ENCODE measurements at regions not wholly inside any gene's neighbourhood (a gene's known extent, or its start where the extent isn't known, plus 50 kb on each side); places are given as distances from the start of the nearest gene placed in this dataset.

GRCh38 chr6:147033267-147033666 is 170.9 kb upstream of the STXBP5 start:
- WGBS (ENCODE audit: low lambda C conversion rate, missing lambda C conversion rate), result 53% methylated on average over 2 of the region's 2 CpGs
- DNase-seq (ENCODE audit: low spot score), result no peak
- H3K9me3 ChIP-seq (ENCODE audit: low read depth), result no peaks in the 10 kb centered on the region
- H3K4me2 ChIP-seq, result no peak overlapping the region
- H4K20me1 ChIP-seq (ENCODE audit: insufficient read depth, poor library complexity, severe bottlenecking), result no peaks in the 10 kb centered on the region
- H3K27ac ChIP-seq, result no peak overlapping the region
- no peaks in the 10 kb centered on the region for H3K36me3 ChIP-seq (replicated peaks; ENCODE audit: insufficient read depth, low read depth)
- H3K4me1 ChIP-seq (ENCODE audit: insufficient read depth), result no peaks in the 10 kb centered on the region
- H3K9me2 ChIP-seq (replicated peaks; ENCODE audit: insufficient read depth), result no peaks in the 10 kb centered on the region
- no peak overlapping the region for H3K4me3 ChIP-seq
- no peaks in the 10 kb centered on the region for H3K27me3 ChIP-seq
- no peaks in the 10 kb centered on the region for H3K79me2 ChIP-seq
- no peak overlapping the region for H2AFZ ChIP-seq
- TF ChIP-seq CTCF (IDR thresholded peaks at IDR 0.05; ENCODE audit: poor library complexity), result no peak
- TF ChIP-seq EZH2 (IDR thresholded peaks at IDR 0.05; ENCODE audit: borderline replicate concordance), result no peak
- TF ChIP-seq EZH2phosphoT487 (IDR thresholded peaks at IDR 0.05; ENCODE audit: low read depth, severe bottlenecking, unreplicated experiment), result no peak

- TF ChIP-seq EZH2 (IDR thresholded peaks at IDR 0.05; ENCODE audit: borderline replicate concordance) (no peak), EZH2phosphoT487 (IDR thresholded peaks at IDR 0.05; ENCODE audit: low read depth, severe bottlenecking, unreplicated experiment) (no peak), CTCF (IDR thresholded peaks at IDR 0.05; ENCODE audit: poor library complexity) (no peak)
- H3K4me1 ChIP-seq (ENCODE audit: insufficient read depth), result no peaks in the 10 kb centered on the region
- DNase-seq (ENCODE audit: low spot score), result no peak
- H3K4me2 ChIP-seq, result no peak overlapping the region
- no peak overlapping the region for H2AFZ ChIP-seq
- no peak overlapping the region for H3K27ac ChIP-seq
- H3K27me3 ChIP-seq, result no peaks in the 10 kb centered on the region
- no peak overlapping the region for H3K4me3 ChIP-seq
- H3K79me2 ChIP-seq, result no peaks in the 10 kb centered on the region
- H3K9me2 ChIP-seq (replicated peaks; ENCODE audit: insufficient read depth), result no peaks in the 10 kb centered on the region
- WGBS (ENCODE audit: low lambda C conversion rate, missing lambda C conversion rate), result 76% methylated on average over 2 of the region's 2 CpGs
- no peaks in the 10 kb centered on the region for H3K36me3 ChIP-seq (replicated peaks; ENCODE audit: insufficient read depth, low read depth)
- no peaks in the 10 kb centered on the region for H4K20me1 ChIP-seq (ENCODE audit: insufficient read depth, poor library complexity, severe bottlenecking)
- H3K9me3 ChIP-seq (ENCODE audit: low read depth), result no peaks in the 10 kb centered on the region
Observed at GRCh38 chr6:147035886-147036285, 168.3 kb upstream of the STXBP5 start.

- Histone ChIP-seq H3K4me2 (no peak overlapping the region), H3K4me3 (no peak overlapping the region), H4K20me1 (ENCODE audit: insufficient read depth, poor library complexity, severe bottlenecking) (no peaks in the 10 kb centered on the region), H3K27ac (no peak overlapping the region), H3K9me2 (replicated peaks; ENCODE audit: insufficient read depth) (no peaks in the 10 kb centered on the region), H3K36me3 (replicated peaks; ENCODE audit: insufficient read depth, low read depth) (no peaks in the 10 kb centered on the region), H3K27me3 (no peaks in the 10 kb centered on the region), H3K9me3 (ENCODE audit: low read depth) (no peaks in the 10 kb centered on the region), H3K79me2 (no peaks in the 10 kb centered on the region), H3K4me1 (ENCODE audit: insufficient read depth) (no peaks in the 10 kb centered on the region), H2AFZ (no peak overlapping the region)
- TF ChIP-seq EZH2 (IDR thresholded peaks at IDR 0.05; ENCODE audit: borderline replicate concordance) (no peak), EZH2phosphoT487 (IDR thresholded peaks at IDR 0.05; ENCODE audit: low read depth, severe bottlenecking, unreplicated experiment) (no peak), CTCF (IDR thresholded peaks at IDR 0.05; ENCODE audit: poor library complexity) (no peak)
- no peak for DNase-seq (ENCODE audit: low spot score)
- 92% methylated on average over 2 of the region's 2 CpGs for WGBS (ENCODE audit: low lambda C conversion rate, missing lambda C conversion rate)
Observed at GRCh38 chr6:147037881-147038280, 166.3 kb upstream of the STXBP5 start.

Data from hepatocyte (in vitro differentiated cells).